WTC11 (cell line): ENCODE measurements at regions not wholly inside any gene's neighbourhood (a gene's known extent, or its start where the extent isn't known, plus 50 kb on each side); places are given as distances from the start of the nearest gene placed in this dataset.

Experiments
- ATAC-seq: fragments of 200-7000 bp; cut with Tn5 transposase; 2 replicates; pipeline ENCODE4 v1.10.0; 2021; ENCODE audit warnings: mild to moderate bottlenecking, moderate library complexity
- CTCF ChIA-PET: fragments of 300-600 bp; sonication (Branson Sonifier 250); formaldehyde crosslinking; loops from one replicate; lab custom pipeline; 2021; ENCODE audit warnings: antibody characterized with exemption; lab: Charles Lee
- POLR2A ChIA-PET: fragments of 350-600 bp; sonication (Branson Sonifier 250); formaldehyde crosslinking; loops from one replicate; lab custom pipeline; 2021; ENCODE audit warnings: antibody characterized with exemption; lab: Charles Lee
- DNase-seq: peaks from one replicate; pipeline ENCODE4 v3.0.0; 2021; ENCODE audit warnings: low spot score
- H3K27ac Mint-ChIP-seq: 2 replicates; pipeline ENCODE4 v1.8.0; 2021; ENCODE audit warnings: mixed read lengths
- H3K27me3 Mint-ChIP-seq: 2 replicates; pipeline ENCODE4 v1.8.0; 2021; ENCODE audit warnings: low read depth, mild to moderate bottlenecking, moderate library complexity, mixed read lengths
- H3K36me3 Mint-ChIP-seq: 2 replicates; pipeline ENCODE4 v1.8.0; 2021; ENCODE audit warnings: mixed read lengths
- H3K4me1 Mint-ChIP-seq: 2 replicates; pipeline ENCODE4 v1.8.0; 2022; ENCODE audit warnings: mixed read lengths
- H3K4me3 Mint-ChIP-seq: 2 replicates; pipeline ENCODE4 v1.8.0; 2021; ENCODE audit warnings: mild to moderate bottlenecking, moderate library complexity, mixed read lengths
- H3K9me3 Mint-ChIP-seq: 2 replicates; pipeline ENCODE4 v1.8.0; 2021; ENCODE audit warnings: mixed read lengths
- AFF4 ChIP-seq: sonication (generic); formaldehyde crosslinking; IDR thresholded peaks from 2 replicates; pipeline ENCODE4 v1.8.1; 2023; ENCODE audit warnings: mild to moderate bottlenecking, missing genetic modification reagents, borderline replicate concordance
- ATF3 ChIP-seq: sonication (generic); formaldehyde crosslinking; conservative IDR thresholded peaks from 2 replicates; pipeline ENCODE4 v1.8.1; 2022; ENCODE audit warnings: mild to moderate bottlenecking, missing genetic modification reagents
- CREB1 ChIP-seq: sonication (generic); formaldehyde crosslinking; IDR thresholded peaks from 2 replicates; pipeline ENCODE4 v1.8.0; 2023; ENCODE audit warnings: mild to moderate bottlenecking, missing genetic modification reagents
- ELF4 ChIP-seq: sonication (generic); formaldehyde crosslinking; IDR thresholded peaks from 2 replicates; pipeline ENCODE4 v1.8.1; 2022; ENCODE audit warnings: low read depth, mild to moderate bottlenecking, moderate library complexity, missing genetic modification reagents
- GRHL2 ChIP-seq: fragments of 250-450 bp; sonication (Bioruptor Pico); IDR thresholded peaks from 2 replicates; pipeline ENCODE4 v1.8.0; 2022; ENCODE audit warnings: mild to moderate bottlenecking, moderate library complexity; ENCODE audit not compliant: insufficient replicate concordance, severe bottlenecking
- JAZF1 ChIP-seq: fragments of 250-450 bp; sonication (Bioruptor Pico); IDR thresholded peaks from 2 replicates; pipeline ENCODE4 v1.9.0; 2021; ENCODE audit warnings: moderate library complexity, mild to moderate bottlenecking, inconsistent platforms
- PREB ChIP-seq: sonication (generic); formaldehyde crosslinking; IDR thresholded peaks from 2 replicates; pipeline ENCODE4 v1.8.1; 2022; ENCODE audit warnings: mild to moderate bottlenecking, missing genetic modification reagents, moderate library complexity, borderline replicate concordance
- RELA ChIP-seq: sonication (generic); formaldehyde crosslinking; IDR thresholded peaks from 2 replicates; pipeline ENCODE4 v1.8.1; 2022; ENCODE audit warnings: missing genetic modification reagents, mild to moderate bottlenecking, borderline replicate concordance
- TEAD4 ChIP-seq: sonication (generic); formaldehyde crosslinking; IDR thresholded peaks from 2 replicates; pipeline ENCODE4 v1.8.0; 2022; ENCODE audit warnings: mild to moderate bottlenecking, missing genetic modification reagents
- USF2 ChIP-seq: sonication (generic); formaldehyde crosslinking; IDR thresholded peaks from 2 replicates; pipeline ENCODE4 v1.8.1; 2023; ENCODE audit warnings: mild to moderate bottlenecking, missing genetic modification reagents, moderate library complexity
- ZNF138 ChIP-seq: sonication (generic); formaldehyde crosslinking; conservative IDR thresholded peaks from 2 replicates; pipeline ENCODE4 v1.8.1; 2022; ENCODE audit warnings: mild to moderate bottlenecking, moderate library complexity, missing genetic modification reagents
- ZNF532 ChIP-seq: fragments of 250-450 bp; sonication (Bioruptor Pico); IDR thresholded peaks from 2 replicates; pipeline ENCODE4 v1.9.0; 2021; ENCODE audit warnings: mild to moderate bottlenecking, borderline replicate concordance
- TF ChIP-seq, protein P1 (sequence below): sonication (generic); formaldehyde crosslinking; IDR thresholded peaks from 2 replicates; pipeline ENCODE4 v1.8.0; 2022; ENCODE audit warnings: mild to moderate bottlenecking, missing genetic modification reagents

GRCh38 chr1:30551603-30552002 is 171.8 kb downstream of the MATN1 start (continued):
- TF ChIP-seq AFF4 (CRISPR knock-in tag) (no peak), ELF4 (CRISPR knock-in tag) (no peak), CREB1 (no peak)
- TF ChIP-seq, protein P1, sequence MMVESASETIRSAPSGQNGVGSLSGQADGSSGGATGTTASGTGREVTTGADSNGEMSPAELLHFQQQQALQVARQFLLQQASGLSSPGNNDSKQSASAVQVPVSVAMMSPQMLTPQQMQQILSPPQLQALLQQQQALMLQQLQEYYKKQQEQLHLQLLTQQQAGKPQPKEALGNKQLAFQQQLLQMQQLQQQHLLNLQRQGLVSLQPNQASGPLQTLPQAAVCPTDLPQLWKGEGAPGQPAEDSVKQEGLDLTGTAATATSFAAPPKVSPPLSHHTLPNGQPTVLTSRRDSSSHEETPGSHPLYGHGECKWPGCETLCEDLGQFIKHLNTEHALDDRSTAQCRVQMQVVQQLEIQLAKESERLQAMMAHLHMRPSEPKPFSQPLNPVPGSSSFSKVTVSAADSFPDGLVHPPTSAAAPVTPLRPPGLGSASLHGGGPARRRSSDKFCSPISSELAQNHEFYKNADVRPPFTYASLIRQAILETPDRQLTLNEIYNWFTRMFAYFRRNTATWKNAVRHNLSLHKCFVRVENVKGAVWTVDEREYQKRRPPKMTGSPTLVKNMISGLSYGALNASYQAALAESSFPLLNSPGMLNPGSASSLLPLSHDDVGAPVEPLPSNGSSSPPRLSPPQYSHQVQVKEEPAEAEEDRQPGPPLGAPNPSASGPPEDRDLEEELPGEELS (CRISPR knock-in tag): no peak
- TF ChIP-seq, all 79 proteins: peak for 0

DNA sequence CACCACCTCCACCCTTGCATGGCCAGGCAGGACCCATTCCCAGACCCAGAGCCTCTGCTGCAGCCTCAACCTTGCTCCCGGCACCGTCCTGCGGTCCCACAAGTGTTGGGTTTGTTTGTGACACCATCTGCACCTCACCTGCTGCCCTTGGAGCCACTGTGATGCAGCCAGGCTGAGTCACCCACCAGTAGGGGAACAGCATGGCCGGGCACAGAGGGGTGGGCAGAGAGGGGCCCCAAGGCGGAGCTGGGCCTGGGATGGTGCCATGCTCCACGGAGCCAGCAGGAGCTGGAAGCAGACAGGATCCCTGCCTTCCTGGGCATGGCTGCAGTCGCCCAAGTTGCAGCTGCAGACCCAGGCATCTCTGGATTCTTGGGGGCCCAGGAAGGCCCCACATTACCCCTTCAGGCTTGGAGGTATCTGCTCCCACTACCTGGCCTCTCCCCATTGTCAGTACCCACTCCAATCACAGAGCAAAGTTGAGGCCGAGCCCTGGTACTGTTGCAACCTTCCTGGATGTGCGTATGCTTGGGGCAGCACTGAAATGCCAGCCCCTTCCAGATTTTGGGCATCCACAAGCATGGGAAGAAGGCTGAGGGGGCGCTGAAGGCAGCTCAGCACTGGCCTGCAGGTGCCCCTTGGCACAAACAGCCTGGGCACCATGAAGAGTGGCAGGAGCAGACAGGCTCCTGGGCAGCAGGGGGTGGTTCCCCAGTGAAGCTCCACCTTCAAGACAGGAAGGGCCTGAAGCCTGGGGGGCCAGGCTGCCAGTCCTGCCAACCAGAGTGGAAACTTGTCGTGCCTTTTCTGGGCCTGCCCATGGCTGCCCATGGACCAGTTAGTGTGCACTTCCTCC is 172.8 kb downstream of the MATN1 start:
- Mint-ChIP-seq H3K36me3 (no peaks in the 10 kb centered on the region), H3K27me3 (peaks cover 3% of the 10 kb centered on the region; the same call in 1 of the 2 replicates), H3K27ac (no peak overlapping the region), H3K4me3 (no peak overlapping the region), H3K9me3 (peaks cover 5% of the 10 kb centered on the region), H3K4me1 (no peaks in the 10 kb centered on the region)
- ChIA-PET POLR2A (no interaction called here), CTCF (no interaction called here)
- ATAC-seq (no peak), DNase-seq (no peak)
- TF ChIP-seq USF2 (CRISPR knock-in tag) (no peak), GRHL2 (CRISPR knock-in tag) (no peak), ZNF138 (CRISPR knock-in tag) (no peak), ATF3 (CRISPR knock-in tag) (no peak), RELA (no peak), TEAD4 (no peak), AFF4 (CRISPR knock-in tag) (no peak), ZNF532 (no peak), JAZF1 (CRISPR knock-in tag) (no peak), PREB (CRISPR knock-in tag) (no peak), ELF4 (CRISPR knock-in tag) (no peak)
